ENCODE measurements at regions not wholly inside any gene's neighbourhood (a gene's known extent, or its start where the extent isn't known, plus 50 kb on each side); places are given as distances from the start of the nearest gene placed in this dataset.

DNA sequence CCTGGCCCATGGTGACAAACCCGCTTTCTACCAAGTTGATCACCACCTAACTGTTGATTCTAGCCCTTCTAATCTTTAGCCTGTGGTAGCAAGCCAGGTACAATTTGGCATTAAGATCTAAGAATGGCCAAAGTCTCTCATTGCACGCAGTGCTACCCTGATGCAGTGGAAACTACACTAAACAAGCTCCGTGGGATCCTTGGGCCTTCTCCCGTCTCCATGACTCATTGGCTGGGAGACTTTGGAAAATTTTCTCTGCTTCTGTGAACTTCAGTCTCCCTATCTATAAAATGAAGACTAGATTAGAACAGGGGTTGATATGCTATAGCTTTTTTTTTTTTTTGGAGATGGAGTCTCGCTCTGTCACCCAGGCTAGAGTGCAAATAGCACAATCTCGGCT lies 223.0 kb downstream of the TSHZ3 start:
- TF ChIP-seq, protein P1, sequence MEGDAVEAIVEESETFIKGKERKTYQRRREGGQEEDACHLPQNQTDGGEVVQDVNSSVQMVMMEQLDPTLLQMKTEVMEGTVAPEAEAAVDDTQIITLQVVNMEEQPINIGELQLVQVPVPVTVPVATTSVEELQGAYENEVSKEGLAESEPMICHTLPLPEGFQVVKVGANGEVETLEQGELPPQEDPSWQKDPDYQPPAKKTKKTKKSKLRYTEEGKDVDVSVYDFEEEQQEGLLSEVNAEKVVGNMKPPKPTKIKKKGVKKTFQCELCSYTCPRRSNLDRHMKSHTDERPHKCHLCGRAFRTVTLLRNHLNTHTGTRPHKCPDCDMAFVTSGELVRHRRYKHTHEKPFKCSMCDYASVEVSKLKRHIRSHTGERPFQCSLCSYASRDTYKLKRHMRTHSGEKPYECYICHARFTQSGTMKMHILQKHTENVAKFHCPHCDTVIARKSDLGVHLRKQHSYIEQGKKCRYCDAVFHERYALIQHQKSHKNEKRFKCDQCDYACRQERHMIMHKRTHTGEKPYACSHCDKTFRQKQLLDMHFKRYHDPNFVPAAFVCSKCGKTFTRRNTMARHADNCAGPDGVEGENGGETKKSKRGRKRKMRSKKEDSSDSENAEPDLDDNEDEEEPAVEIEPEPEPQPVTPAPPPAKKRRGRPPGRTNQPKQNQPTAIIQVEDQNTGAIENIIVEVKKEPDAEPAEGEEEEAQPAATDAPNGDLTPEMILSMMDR (IDR thresholded peaks at IDR 0.05): no peak
- TF ChIP-seq, protein P2, sequence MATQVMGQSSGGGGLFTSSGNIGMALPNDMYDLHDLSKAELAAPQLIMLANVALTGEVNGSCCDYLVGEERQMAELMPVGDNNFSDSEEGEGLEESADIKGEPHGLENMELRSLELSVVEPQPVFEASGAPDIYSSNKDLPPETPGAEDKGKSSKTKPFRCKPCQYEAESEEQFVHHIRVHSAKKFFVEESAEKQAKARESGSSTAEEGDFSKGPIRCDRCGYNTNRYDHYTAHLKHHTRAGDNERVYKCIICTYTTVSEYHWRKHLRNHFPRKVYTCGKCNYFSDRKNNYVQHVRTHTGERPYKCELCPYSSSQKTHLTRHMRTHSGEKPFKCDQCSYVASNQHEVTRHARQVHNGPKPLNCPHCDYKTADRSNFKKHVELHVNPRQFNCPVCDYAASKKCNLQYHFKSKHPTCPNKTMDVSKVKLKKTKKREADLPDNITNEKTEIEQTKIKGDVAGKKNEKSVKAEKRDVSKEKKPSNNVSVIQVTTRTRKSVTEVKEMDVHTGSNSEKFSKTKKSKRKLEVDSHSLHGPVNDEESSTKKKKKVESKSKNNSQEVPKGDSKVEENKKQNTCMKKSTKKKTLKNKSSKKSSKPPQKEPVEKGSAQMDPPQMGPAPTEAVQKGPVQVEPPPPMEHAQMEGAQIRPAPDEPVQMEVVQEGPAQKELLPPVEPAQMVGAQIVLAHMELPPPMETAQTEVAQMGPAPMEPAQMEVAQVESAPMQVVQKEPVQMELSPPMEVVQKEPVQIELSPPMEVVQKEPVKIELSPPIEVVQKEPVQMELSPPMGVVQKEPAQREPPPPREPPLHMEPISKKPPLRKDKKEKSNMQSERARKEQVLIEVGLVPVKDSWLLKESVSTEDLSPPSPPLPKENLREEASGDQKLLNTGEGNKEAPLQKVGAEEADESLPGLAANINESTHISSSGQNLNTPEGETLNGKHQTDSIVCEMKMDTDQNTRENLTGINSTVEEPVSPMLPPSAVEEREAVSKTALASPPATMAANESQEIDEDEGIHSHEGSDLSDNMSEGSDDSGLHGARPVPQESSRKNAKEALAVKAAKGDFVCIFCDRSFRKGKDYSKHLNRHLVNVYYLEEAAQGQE (IDR thresholded peaks at IDR 0.05; ENCODE audit: insufficient read depth in 1 of 2, low read depth in 2 of 2, low read length in 1 of 2): no peak
- Histone ChIP-seq H3K27ac (ENCODE audit: low read length) (no peak overlapping the region), H3K4me1 (ENCODE audit: control insufficient read depth, insufficient read depth, low read length) (peaks cover 5% of the 10 kb centered on the region), H3K4me3 (ENCODE audit: low read depth in 2 of 2, low read length in 2 of 2) (no peak overlapping the region), H3K9me3 (ENCODE audit: control insufficient read depth, insufficient read depth, low read depth, low read length) (no peaks in the 10 kb centered on the region), H3K27me3 (ENCODE audit: control insufficient read depth, insufficient read depth, low read length) (no peaks in the 10 kb centered on the region), H3K36me3 (ENCODE audit: control insufficient read depth, insufficient read depth, low read length) (no peaks in the 10 kb centered on the region)
- DNase-seq (ENCODE audit: low read depth, low spot score): no peak
- no TSS peak for BruUV-seq (replicated peaks)
- in situ Hi-C loops (cut with HindIII; ENCODE audit: low pct_unique_long_range_greater_than_20kb, low sequenced_read_pairs): no loop called here
- no peak for ATAC-seq
- CTCF ChIA-PET: no interaction called here
- POLR2A ChIA-PET: no interaction called here
- intact Hi-C loops (cut with micrococcal nuclease; ENCODE audit: unreplicated experiment): no loop called here

DNA sequence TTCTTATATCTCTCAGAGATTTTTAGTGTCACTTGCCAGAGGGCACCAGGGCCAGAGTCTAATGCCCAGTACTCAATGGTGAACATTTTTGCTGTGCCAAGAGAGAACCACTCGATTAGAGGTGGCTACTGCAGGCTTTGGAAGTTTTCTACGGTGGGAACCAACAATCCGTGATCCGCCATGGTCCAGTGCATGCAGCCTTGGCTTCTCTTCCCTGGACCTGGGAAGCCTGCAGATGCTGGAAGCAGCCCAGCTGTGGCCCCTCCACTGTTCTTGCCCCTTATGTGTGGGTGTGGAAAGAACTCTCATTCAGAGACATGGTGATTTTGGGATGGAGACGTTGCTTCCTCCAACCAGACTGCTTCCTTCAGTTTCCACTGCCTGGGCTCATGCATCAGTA lies 224.2 kb downstream of the TSHZ3 start:
- ChIA-PET CTCF (no interaction called here), POLR2A (interaction anchor here (0.6 kb wide), 1 partner anchor 99 kb away, joined by 9 read pairs; no protein-coding TSS in a partner anchor)
- no TSS peak for BruUV-seq (replicated peaks)
- Histone ChIP-seq H3K27me3 (ENCODE audit: control insufficient read depth, insufficient read depth, low read length) (no peaks in the 10 kb centered on the region), H3K9me3 (ENCODE audit: control insufficient read depth, insufficient read depth, low read depth, low read length) (no peaks in the 10 kb centered on the region), H3K4me1 (ENCODE audit: control insufficient read depth, insufficient read depth, low read length) (peaks cover 5% of the 10 kb centered on the region), H3K4me3 (ENCODE audit: low read depth in 2 of 2, low read length in 2 of 2) (no peak overlapping the region), H3K27ac (ENCODE audit: low read length) (no peak overlapping the region), H3K36me3 (ENCODE audit: control insufficient read depth, insufficient read depth, low read length) (no peaks in the 10 kb centered on the region)
- DNase-seq (ENCODE audit: low read depth, low spot score) (no peak), ATAC-seq (no peak)
- intact Hi-C loops (cut with micrococcal nuclease; ENCODE audit: unreplicated experiment) (no loop called here), in situ Hi-C loops (cut with HindIII; ENCODE audit: low pct_unique_long_range_greater_than_20kb, low sequenced_read_pairs) (no loop called here)
- TF ChIP-seq TCF7L2 (IDR thresholded peaks at IDR 0.05; ENCODE audit: low read depth, low read length) (no peak), POLR2AphosphoS5 (IDR thresholded peaks at IDR 0.05; ENCODE audit: low read depth, low read length) (no peak), SIN3A (IDR thresholded peaks at IDR 0.05; ENCODE audit: borderline replicate concordance, insufficient read depth, low read depth, low read length) (no peak)
- TF ChIP-seq, protein P2 (IDR thresholded peaks at IDR 0.05; ENCODE audit: insufficient read depth in 1 of 2, low read depth in 2 of 2, low read length in 1 of 2): no peak

All from Panc1 (cell line).